GM19023 (cell line): ENCODE measurements at regions not wholly inside any gene's neighbourhood (a gene's known extent, or its start where the extent isn't known, plus 50 kb on each side); places are given as distances from the start of the nearest gene placed in this dataset.
"Not testable (repeated sequence)": the region's sequence is repeated elsewhere in the genome, so short reads cannot be mapped to it uniquely, and the experiment has no call there.

Experiments
- ATAC-seq: cut with Tn5 transposase; IDR thresholded peaks from one replicate; pipeline ENCODE4 v1.9.1; 2021; ENCODE audit warnings: mild to moderate bottlenecking, moderate library complexity; ENCODE audit not compliant: unreplicated experiment

GRCh38 chr1:191700922-191701321 is 457.3 kb upstream of the RGS18 start:
- no peak for ATAC-seq

GRCh38 chr1:191702124-191702523 is 456.1 kb upstream of the RGS18 start:
- ATAC-seq = no peak

- ATAC-seq = no peak
Measured at GRCh38 chr1:191707288-191707687, 451.0 kb upstream of the RGS18 start.

- no peak for ATAC-seq
Measured at GRCh38 chr1:191709215-191709614, 449.0 kb upstream of the RGS18 start.

GRCh38 chr1:191711961-191712360 is 446.3 kb upstream of the RGS18 start:
- no peak for ATAC-seq

- ATAC-seq = no peak
Measured at GRCh38 chr1:191714845-191715244, 443.4 kb upstream of the RGS18 start.

- ATAC-seq = no peak
Measured at GRCh38 chr1:191729742-191730141, 428.5 kb upstream of the RGS18 start.

- not testable (repeated sequence) for ATAC-seq
Measured at GRCh38 chr1:191731608-191732302, 426.5 kb upstream of the RGS18 start.

- ATAC-seq = no peak
Measured at GRCh38 chr1:191734321-191734720, 423.9 kb upstream of the RGS18 start.

- no peak for ATAC-seq
Measured at GRCh38 chr1:191739544-191739943, 418.7 kb upstream of the RGS18 start.

GRCh38 chr1:191752342-191752741 is 405.9 kb upstream of the RGS18 start:
- ATAC-seq = no peak

GRCh38 chr1:191760016-191760415 is 398.2 kb upstream of the RGS18 start:
- ATAC-seq = no peak

GRCh38 chr1:191788551-191788950 is 369.7 kb upstream of the RGS18 start:
- ATAC-seq = no peak

- no peak for ATAC-seq
Measured at GRCh38 chr1:191798178-191798577, 360.1 kb upstream of the RGS18 start.

GRCh38 chr1:191804311-191804710 is 354.0 kb upstream of the RGS18 start:
- ATAC-seq = no peak

- not testable (repeated sequence) for ATAC-seq
Measured at GRCh38 chr1:191813593-191813992, 344.7 kb upstream of the RGS18 start.

- ATAC-seq = no peak
Measured at GRCh38 chr1:191818198-191818597, 340.1 kb upstream of the RGS18 start.

GRCh38 chr1:191831572-191831971 is 326.7 kb upstream of the RGS18 start:
- no peak for ATAC-seq

- ATAC-seq = no peak
Measured at GRCh38 chr1:191839891-191840290, 318.4 kb upstream of the RGS18 start.

GRCh38 chr1:191851799-191852595 is 306.3 kb upstream of the RGS18 start:
- no peak for ATAC-seq

- no peak for ATAC-seq
Measured at GRCh38 chr1:191852907-191853306, 305.4 kb upstream of the RGS18 start.

- no peak for ATAC-seq
Measured at GRCh38 chr1:191857600-191857999, 300.7 kb upstream of the RGS18 start.
